WERI-Rb-1 (cell line): ENCODE measurements at regions not wholly inside any gene's neighbourhood (a gene's known extent, or its start where the extent isn't known, plus 50 kb on each side); places are given as distances from the start of the nearest gene placed in this dataset.

Experiments used
- DNase-seq: peaks from one replicate; pipeline ENCODE4 v3.0.0-alpha.2; 2020
- H3K27ac ChIP-seq: fragments of 250-450 bp; sonication (Bioruptor Pico); 2 replicates; pipeline ENCODE4 v1.5.1; 2020; ENCODE audit warnings: mild to moderate bottlenecking, moderate library complexity
- H3K27me3 ChIP-seq: fragments of 250-450 bp; sonication (Bioruptor Pico); 2 replicates; pipeline ENCODE4 v1.5.1; 2021; ENCODE audit warnings: mild to moderate bottlenecking, low read depth, moderate library complexity; ENCODE audit not compliant: insufficient read depth, severe bottlenecking
- H3K36me3 ChIP-seq: fragments of 250-450 bp; sonication (Bioruptor Pico); 2 replicates; pipeline ENCODE4 v1.5.1; 2020; ENCODE audit warnings: mild to moderate bottlenecking, moderate library complexity
- H3K4me3 ChIP-seq: 2 replicates; pipeline ENCODE4 v1.5.1; 2011; ENCODE audit warnings: low read depth, mild to moderate bottlenecking, control low read depth, low read length
- H3K9me3 ChIP-seq: fragments of 250-450 bp; sonication (Bioruptor Pico); 2 replicates; pipeline ENCODE4 v1.5.1; 2021; ENCODE audit warnings: mild to moderate bottlenecking, moderate library complexity; ENCODE audit not compliant: severe bottlenecking
- TF ChIP-seq, protein P1 (sequence below): IDR thresholded peaks from 2 replicates; pipeline ENCODE4 v1.5.1; 2011; ENCODE audit warnings: low read depth, mild to moderate bottlenecking, control low read depth, inconsistent platforms, low read length

DNA sequence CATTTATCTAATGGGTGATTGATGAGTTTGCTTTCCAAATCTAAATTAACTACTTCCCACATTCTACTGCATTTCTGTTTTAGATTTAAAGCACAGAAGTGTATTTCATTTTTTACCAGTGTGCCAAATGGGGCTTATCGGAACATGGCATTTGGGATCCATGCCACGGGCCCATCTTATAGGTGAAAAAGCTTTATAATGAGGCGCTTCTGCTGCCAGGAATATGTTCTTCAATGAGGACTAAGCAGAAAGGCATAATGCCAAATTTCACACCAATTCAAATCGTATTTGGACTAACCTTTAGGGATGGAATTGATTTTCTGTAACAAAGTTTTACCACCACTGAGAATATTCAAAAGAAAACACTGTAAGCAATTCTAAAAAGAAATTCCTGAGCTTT, 803.5 kb upstream of the FLRT2 start:
- Histone ChIP-seq H3K9me3 (no peaks in the 10 kb centered on the region), H3K27me3 (no peaks in the 10 kb centered on the region), H3K36me3 (no peaks in the 10 kb centered on the region), H3K4me3 (no peak overlapping the region), H3K27ac (no peak overlapping the region)
- no peak for DNase-seq
- TF ChIP-seq, protein P1, sequence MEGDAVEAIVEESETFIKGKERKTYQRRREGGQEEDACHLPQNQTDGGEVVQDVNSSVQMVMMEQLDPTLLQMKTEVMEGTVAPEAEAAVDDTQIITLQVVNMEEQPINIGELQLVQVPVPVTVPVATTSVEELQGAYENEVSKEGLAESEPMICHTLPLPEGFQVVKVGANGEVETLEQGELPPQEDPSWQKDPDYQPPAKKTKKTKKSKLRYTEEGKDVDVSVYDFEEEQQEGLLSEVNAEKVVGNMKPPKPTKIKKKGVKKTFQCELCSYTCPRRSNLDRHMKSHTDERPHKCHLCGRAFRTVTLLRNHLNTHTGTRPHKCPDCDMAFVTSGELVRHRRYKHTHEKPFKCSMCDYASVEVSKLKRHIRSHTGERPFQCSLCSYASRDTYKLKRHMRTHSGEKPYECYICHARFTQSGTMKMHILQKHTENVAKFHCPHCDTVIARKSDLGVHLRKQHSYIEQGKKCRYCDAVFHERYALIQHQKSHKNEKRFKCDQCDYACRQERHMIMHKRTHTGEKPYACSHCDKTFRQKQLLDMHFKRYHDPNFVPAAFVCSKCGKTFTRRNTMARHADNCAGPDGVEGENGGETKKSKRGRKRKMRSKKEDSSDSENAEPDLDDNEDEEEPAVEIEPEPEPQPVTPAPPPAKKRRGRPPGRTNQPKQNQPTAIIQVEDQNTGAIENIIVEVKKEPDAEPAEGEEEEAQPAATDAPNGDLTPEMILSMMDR, result no peak

DNA sequence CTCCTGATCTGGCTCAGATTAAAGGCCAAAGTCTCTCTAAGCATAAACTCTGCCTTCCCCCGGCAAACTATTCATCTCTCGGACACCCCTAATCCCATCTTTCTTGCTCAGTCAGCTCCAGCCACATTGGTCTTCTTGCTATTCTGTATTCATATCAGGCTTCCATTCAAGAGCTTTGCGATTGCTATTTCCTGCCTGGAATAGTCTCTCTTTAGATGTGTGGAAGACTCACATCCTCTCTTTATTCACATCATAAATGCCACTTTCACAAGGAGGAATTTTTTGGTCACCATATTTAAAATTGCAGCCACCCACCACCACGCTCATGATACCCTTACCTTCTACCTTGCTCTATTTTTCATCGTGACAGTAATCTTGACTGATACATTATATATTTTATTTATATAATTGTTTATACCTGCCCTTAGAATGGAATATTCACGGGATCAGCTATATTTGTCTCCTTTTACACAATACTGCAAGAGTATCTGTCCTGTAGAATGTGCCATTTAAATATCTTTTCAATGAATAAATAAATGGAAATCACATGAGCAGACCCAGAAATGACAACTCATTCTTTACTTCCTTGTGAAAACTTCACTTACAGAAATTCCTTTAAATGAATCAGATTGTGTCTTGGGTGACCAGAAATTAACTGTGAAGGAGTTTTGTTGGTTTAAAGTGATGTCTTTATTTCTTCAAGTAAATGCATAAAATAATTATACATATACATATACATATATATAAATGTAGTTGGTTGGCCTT, 780.6 kb upstream of the FLRT2 start:
- Histone ChIP-seq H3K27ac (no peak overlapping the region), H3K4me3 (no peak overlapping the region), H3K27me3 (no peaks in the 10 kb centered on the region), H3K9me3 (no peaks in the 10 kb centered on the region), H3K36me3 (no peaks in the 10 kb centered on the region)
- DNase-seq, result no peak
- TF ChIP-seq, protein P1, result no peak

DNA sequence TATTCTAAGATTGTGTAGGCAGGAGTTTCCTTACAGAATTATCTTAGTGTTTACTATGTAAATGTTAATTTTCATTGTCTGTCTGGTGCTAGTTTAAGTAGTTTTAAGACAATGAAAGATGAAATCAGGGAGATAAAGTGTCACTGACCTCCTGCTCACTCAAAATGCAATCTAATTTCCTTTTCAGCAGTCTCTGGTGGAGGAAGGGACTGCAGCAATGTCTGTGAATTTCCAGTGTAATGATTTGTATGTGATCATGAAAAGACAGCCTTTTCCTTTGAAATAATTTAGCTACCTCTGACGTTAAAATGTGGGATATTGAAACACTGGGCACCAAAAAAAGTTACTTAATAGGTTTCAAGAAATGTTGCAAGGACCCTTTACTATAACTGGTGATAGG, 779.7 kb upstream of the FLRT2 start:
- H3K4me3 ChIP-seq, result no peak overlapping the region
- H3K27ac ChIP-seq, result no peak overlapping the region
- TF ChIP-seq, protein P1, result no peak
- H3K27me3 ChIP-seq, result no peaks in the 10 kb centered on the region
- no peaks in the 10 kb centered on the region for H3K36me3 ChIP-seq
- DNase-seq, result no peak
- no peaks in the 10 kb centered on the region for H3K9me3 ChIP-seq

DNA sequence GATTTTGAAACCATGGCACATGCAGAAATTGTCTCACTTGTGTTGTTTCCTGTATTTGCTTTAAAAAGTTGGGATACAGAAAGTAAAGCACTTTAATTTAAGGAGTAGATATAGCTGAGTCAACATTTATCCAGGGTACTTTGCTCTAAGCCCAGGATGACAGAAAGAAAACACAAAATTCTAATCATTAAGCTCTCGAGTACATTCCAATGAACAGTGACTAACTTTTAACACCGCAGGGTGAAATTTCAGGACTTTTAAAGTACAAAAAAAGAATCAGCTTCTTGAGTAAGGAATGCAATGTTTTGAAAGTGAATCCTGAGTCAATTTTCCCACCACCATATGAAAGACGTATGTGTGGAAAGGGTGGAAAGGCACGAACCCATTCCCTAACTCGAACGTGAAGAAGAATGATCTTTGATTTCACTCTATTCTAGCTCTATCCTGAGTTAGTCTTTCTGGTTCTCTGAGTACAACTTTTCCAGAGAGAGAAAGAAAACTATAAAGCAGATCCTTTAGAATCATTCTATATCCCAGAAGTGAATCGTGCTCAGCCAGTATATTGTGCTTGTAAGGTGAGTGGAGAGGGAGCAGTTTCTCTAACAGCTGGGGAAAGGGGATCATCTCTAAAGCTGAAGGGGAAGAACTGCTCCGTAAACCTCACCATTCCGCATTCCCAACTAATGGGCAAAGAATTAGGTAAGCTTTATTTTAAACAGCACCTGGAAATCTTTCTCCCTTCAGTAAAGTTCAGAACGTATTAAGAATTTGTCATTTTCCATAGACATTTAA, 779.0 kb upstream of the FLRT2 start:
- Histone ChIP-seq H3K27me3 (no peaks in the 10 kb centered on the region), H3K9me3 (no peaks in the 10 kb centered on the region), H3K27ac (no peak overlapping the region), H3K36me3 (no peaks in the 10 kb centered on the region), H3K4me3 (no peak overlapping the region)
- TF ChIP-seq, protein P1, result no peak
- no peak for DNase-seq

DNA sequence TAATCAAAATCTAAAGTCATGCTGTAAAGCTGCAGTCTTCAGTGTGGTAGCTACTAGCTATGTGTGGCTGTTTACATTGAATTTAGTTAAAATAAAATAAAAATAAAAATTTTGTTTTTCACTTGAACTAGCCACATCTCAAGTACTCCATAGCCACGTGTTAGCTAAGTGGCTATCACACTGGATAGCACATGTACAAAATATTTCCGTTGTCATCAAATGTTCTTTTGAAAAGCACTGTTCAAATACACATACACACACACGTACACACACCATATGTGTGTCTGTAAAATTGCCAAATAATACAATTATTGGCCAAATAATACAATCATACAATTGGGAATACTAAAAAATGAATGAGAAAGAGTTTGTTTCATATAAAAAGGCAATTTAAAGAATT, 778.2 kb upstream of the FLRT2 start:
- DNase-seq, result no peak
- Histone ChIP-seq H3K36me3 (no peaks in the 10 kb centered on the region), H3K27me3 (no peaks in the 10 kb centered on the region), H3K9me3 (no peaks in the 10 kb centered on the region), H3K27ac (no peak overlapping the region), H3K4me3 (no peak overlapping the region)
- TF ChIP-seq, protein P1, result no peak
